ENCODE measurements at regions not wholly inside any gene's neighbourhood (a gene's known extent, or its start where the extent isn't known, plus 50 kb on each side); places are given as distances from the start of the nearest gene placed in this dataset.

- intact Hi-C loops (cut with DNase I; ENCODE audit: low total_unique reads): no loop called here
- WGBS, 5 donors: 63 to 85% (median 83%) methylated on average over 6 of the region's 6 CpGs
- H3K9me3 ChIP-seq: no peaks in the 10 kb centered on the region
- H3K36me3 ChIP-seq: no peaks in the 10 kb centered on the region
- TF ChIP-seq POLR2A (IDR thresholded peaks at IDR 0.05): no peak
- TF ChIP-seq POLR2AphosphoS5 (IDR thresholded peaks at IDR 0.05): peak; percentile 14 to 84 (median 17)
- TF ChIP-seq CTCF (IDR thresholded peaks at IDR 0.05): no peak
- TF ChIP-seq EP300 (IDR thresholded peaks at IDR 0.05): no peak
- H3K4me3 ChIP-seq: no peak overlapping the region
- H3K27ac ChIP-seq: peak overlapping the region in 3 of 5 donors; percentile 21 to 53 (median 30)
- DNase-seq: no peak
- H3K27me3 ChIP-seq: no peaks in the 10 kb centered on the region
- no peaks in the 10 kb centered on the region for H3K4me1 ChIP-seq
These were observed 278.9 kb upstream of the CD180 start for GRCh38 chr5:67475489-67475888.

GRCh38 chr5:67474597-67475238 is 278.1 kb upstream of the CD180 start:
- Histone ChIP-seq H3K9me3 (no peaks in the 10 kb centered on the region), H3K36me3 (no peaks in the 10 kb centered on the region), H3K27me3 (no peaks in the 10 kb centered on the region), H3K4me1 (no peaks in the 10 kb centered on the region), H3K27ac (peak overlapping the region in 2 of 5 donors; percentile 30 to 53), H3K4me3 (no peak overlapping the region)
- DNase-seq: no peak
- intact Hi-C loops (cut with DNase I; ENCODE audit: low total_unique reads): no loop called here
- 82 to 90% (median 86%) methylated on average over 8 of the region's 8 CpGs for WGBS, 5 donors
- no peak for TF ChIP-seq POLR2AphosphoS5 (IDR thresholded peaks at IDR 0.05)
- no peak for TF ChIP-seq POLR2A (IDR thresholded peaks at IDR 0.05)
- no peak for TF ChIP-seq EP300 (IDR thresholded peaks at IDR 0.05)
- no peak for TF ChIP-seq CTCF (IDR thresholded peaks at IDR 0.05)

- 25 to 74% (median 45%) methylated on average over 1 of the region's 1 CpG for WGBS, 5 donors
- Histone ChIP-seq H3K27me3 (no peaks in the 10 kb centered on the region), H3K4me3 (no peak overlapping the region), H3K9me3 (no peaks in the 10 kb centered on the region), H3K27ac (no peak overlapping the region), H3K36me3 (no peaks in the 10 kb centered on the region), H3K4me1 (peaks cover 0 to 5% (median 0%) of the 10 kb centered on the region in 4 donors)
- DNase-seq: no peak
- intact Hi-C loops (cut with DNase I; ENCODE audit: low total_unique reads): no loop called here
- TF ChIP-seq POLR2A (IDR thresholded peaks at IDR 0.05) (no peak), POLR2AphosphoS5 (IDR thresholded peaks at IDR 0.05) (no peak), EP300 (IDR thresholded peaks at IDR 0.05) (no peak), CTCF (IDR thresholded peaks at IDR 0.05) (no peak)
These were observed 270.5 kb upstream of the CD180 start for GRCh38 chr5:67467110-67467509.

GRCh38 chr5:67465537-67466207 is 269.1 kb upstream of the CD180 start:
- Histone ChIP-seq H3K4me1 (peaks cover 0 to 5% (median 0%) of the 10 kb centered on the region in 4 donors), H3K9me3 (no peaks in the 10 kb centered on the region), H3K36me3 (no peaks in the 10 kb centered on the region), H3K27ac (no peak overlapping the region), H3K27me3 (no peaks in the 10 kb centered on the region), H3K4me3 (no peak overlapping the region)
- TF ChIP-seq EP300 (IDR thresholded peaks at IDR 0.05): no peak
- no peak for TF ChIP-seq CTCF (IDR thresholded peaks at IDR 0.05)
- TF ChIP-seq POLR2A (IDR thresholded peaks at IDR 0.05): no peak
- no peak for TF ChIP-seq POLR2AphosphoS5 (IDR thresholded peaks at IDR 0.05)
- intact Hi-C loops (cut with DNase I; ENCODE audit: low total_unique reads): no loop called here
- DNase-seq: peak in 1 of 2 donors; percentile 60

All from stomach (tissue), 8 donors.